HepG2 (cell line): ENCODE measurements at regions not wholly inside any gene's neighbourhood (a gene's known extent, or its start where the extent isn't known, plus 50 kb on each side); places are given as distances from the start of the nearest gene placed in this dataset.

Experiments
- ELF1 ChIP-seq: sonication (generic); formaldehyde crosslinking; IDR thresholded peaks from 2 replicates; pipeline ENCODE4 v1.4.0; 2020; ENCODE audit warnings: missing genetic modification reagents
- EP300 ChIP-seq, 3 experiments: sonication (generic) in 1 of 3; formaldehyde crosslinking in 1 of 3; IDR thresholded peaks; 2 replicates each; pipeline versions ENCODE4 v1.5.1 to v1.6.1; 2011 to 2020; ENCODE audit warnings: low read depth in 2 of 3, low read length in 2 of 3, borderline replicate concordance in 1 of 3, improper control_type of control experiment in 1 of 3, mild to moderate bottlenecking in 1 of 3, missing genetic modification reagents in 1 of 3, moderate library complexity in 1 of 3
- FOXP1 ChIP-seq, 2 experiments: fragments of 450-650 bp in 1 of 2; IDR thresholded peaks; 2 replicates each; pipeline ENCODE4 v1.6.1; 2017 to 2018; ENCODE audit warnings: antibody characterized with exemption in 1 of 2
- JUN ChIP-seq: sonication (generic); formaldehyde crosslinking; IDR thresholded peaks from 2 replicates; pipeline ENCODE4 v1.4.0; 2020; ENCODE audit warnings: mild to moderate bottlenecking, missing genetic modification reagents
- NFIB ChIP-seq: sonication (generic); formaldehyde crosslinking; IDR thresholded peaks from 2 replicates; pipeline ENCODE4 v1.9.0; 2021; ENCODE audit warnings: missing genetic modification reagents, mild to moderate bottlenecking, borderline replicate concordance
- NFYB ChIP-seq: sonication (generic); formaldehyde crosslinking; IDR thresholded peaks from 2 replicates; pipeline ENCODE4 v1.4.0; 2020; ENCODE audit warnings: missing genetic modification reagents
- RFXANK ChIP-seq: IDR thresholded peaks from 2 replicates; pipeline ENCODE4 v1.6.1; 2016
- ZNF749 ChIP-seq: sonication (generic); formaldehyde crosslinking; IDR thresholded peaks from 2 replicates; pipeline ENCODE4 v1.8.0; 2022; ENCODE audit warnings: mild to moderate bottlenecking, missing genetic modification reagents, moderate library complexity, borderline replicate concordance
- TF ChIP-seq, protein P1 (sequence below): sonication (generic); formaldehyde crosslinking; IDR thresholded peaks from 2 replicates; pipeline ENCODE4 v1.4.0; 2020; ENCODE audit warnings: low read depth, missing genetic modification reagents

DNA sequence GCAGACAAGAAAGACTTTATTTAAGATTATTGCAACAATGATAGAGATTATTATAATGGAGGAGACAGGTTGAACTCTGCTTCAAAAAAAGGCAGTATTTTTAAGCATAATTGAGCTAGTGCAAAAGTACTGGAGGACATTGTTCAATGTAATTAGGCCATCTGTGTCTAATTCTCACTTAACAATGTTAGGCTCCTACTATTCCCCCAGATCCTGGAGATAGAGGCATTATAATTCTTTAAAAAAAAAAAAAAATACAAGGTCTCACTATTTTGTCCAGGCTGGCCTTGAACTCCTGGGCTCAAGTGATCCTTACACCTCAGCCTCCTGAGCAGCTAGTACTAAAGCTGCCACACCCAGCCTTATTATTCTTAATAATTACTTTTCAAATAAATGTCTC, 193.4 kb upstream of the NUDT12 start:
- TF ChIP-seq ELF1 (CRISPR knock-in tag) (no peak), RFXANK (CRISPR knock-in tag) (no peak), EP300 (IDR thresholded peaks at IDR 0.05; ENCODE audit: low read depth in 2 of 2, low read length in 2 of 2) (no peak), EP300 (CRISPR knock-in tag; IDR thresholded peaks at IDR 0.05; ENCODE audit: borderline replicate concordance) (no peak), NFIB (CRISPR knock-in tag) (no peak), NFYB (CRISPR knock-in tag) (no peak), ZNF749 (CRISPR knock-in tag) (no peak), FOXP1 (IDR thresholded peaks at IDR 0.05) (no peak), FOXP1 (CRISPR knock-in tag; IDR thresholded peaks at IDR 0.05) (no peak), JUN (no peak)
- TF ChIP-seq, protein P1, sequence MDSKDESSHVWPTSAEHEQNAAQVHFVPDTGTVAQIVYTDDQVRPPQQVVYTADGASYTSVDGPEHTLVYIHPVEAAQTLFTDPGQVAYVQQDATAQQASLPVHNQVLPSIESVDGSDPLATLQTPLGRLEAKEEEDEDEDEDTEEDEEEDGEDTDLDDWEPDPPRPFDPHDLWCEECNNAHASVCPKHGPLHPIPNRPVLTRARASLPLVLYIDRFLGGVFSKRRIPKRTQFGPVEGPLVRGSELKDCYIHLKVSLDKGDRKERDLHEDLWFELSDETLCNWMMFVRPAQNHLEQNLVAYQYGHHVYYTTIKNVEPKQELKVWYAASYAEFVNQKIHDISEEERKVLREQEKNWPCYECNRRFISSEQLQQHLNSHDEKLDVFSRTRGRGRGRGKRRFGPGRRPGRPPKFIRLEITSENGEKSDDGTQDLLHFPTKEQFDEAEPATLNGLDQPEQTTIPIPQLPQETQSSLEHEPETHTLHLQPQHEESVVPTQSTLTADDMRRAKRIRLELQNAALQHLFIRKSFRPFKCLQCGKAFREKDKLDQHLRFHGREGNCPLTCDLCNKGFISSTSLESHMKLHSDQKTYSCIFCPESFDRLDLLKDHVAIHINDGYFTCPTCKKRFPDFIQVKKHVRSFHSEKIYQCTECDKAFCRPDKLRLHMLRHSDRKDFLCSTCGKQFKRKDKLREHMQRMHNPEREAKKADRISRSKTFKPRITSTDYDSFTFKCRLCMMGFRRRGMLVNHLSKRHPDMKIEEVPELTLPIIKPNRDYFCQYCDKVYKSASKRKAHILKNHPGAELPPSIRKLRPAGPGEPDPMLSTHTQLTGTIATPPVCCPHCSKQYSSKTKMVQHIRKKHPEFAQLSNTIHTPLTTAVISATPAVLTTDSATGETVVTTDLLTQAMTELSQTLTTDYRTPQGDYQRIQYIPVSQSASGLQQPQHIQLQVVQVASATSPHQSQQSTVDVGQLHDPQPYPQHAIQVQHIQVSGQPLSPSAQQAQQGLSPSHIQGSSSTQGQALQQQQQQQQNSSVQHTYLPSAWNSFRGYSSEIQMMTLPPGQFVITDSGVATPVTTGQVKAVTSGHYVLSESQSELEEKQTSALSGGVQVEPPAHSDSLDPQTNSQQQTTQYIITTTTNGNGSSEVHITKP (CRISPR knock-in tag), result no peak
